Fibroblast of the aortic adventitia (primary cell): ENCODE measurements at regions not wholly inside any gene's neighbourhood (a gene's known extent, or its start where the extent isn't known, plus 50 kb on each side); places are given as distances from the start of the nearest gene placed in this dataset.

Experiments
- DNase-seq: peaks from one replicate; pipeline ENCODE4 v3.0.0-alpha.2; 2010; ENCODE audit warnings: low read depth
- H3K4me3 ChIP-seq: 2 replicates; pipeline ENCODE4 v1.5.1; 2011; ENCODE audit warnings: low read depth, mild to moderate bottlenecking, control low read depth, low read length, moderate library complexity
- CTCF ChIP-seq: IDR thresholded peaks from 2 replicates; pipeline ENCODE4 v1.5.1; 2011; ENCODE audit warnings: mild to moderate bottlenecking, low read length, control low read depth, inconsistent platforms; ENCODE audit not compliant: insufficient read depth

- H3K4me3 ChIP-seq, result no peak overlapping the region
- no peak for TF ChIP-seq CTCF
- DNase-seq, result no peak
Measured at GRCh38 chr5:159641371-159642039, 274.8 kb upstream of the ADRA1B start.

- TF ChIP-seq CTCF, result no peak
- no peak overlapping the region for H3K4me3 ChIP-seq
- no peak for DNase-seq
Measured at GRCh38 chr5:159642379-159642778, 273.9 kb upstream of the ADRA1B start.

GRCh38 chr5:159644053-159644452, 272.2 kb upstream of the ADRA1B start:
- TF ChIP-seq CTCF, result no peak
- no peak for DNase-seq
- no peak overlapping the region for H3K4me3 ChIP-seq

- TF ChIP-seq CTCF, result no peak
- DNase-seq, result no peak
- H3K4me3 ChIP-seq, result no peak overlapping the region
Measured at GRCh38 chr5:159645179-159645846, 271.0 kb upstream of the ADRA1B start.

GRCh38 chr5:159650803-159651202, 265.5 kb upstream of the ADRA1B start:
- no peak for TF ChIP-seq CTCF
- DNase-seq, result no peak
- H3K4me3 ChIP-seq, result no peak overlapping the region

GRCh38 chr5:159655757-159656409, 260.4 kb upstream of the ADRA1B start:
- DNase-seq, result no peak
- no peak for TF ChIP-seq CTCF
- H3K4me3 ChIP-seq, result no peak overlapping the region
